Stimulated activated CD8-positive, alpha-beta memory T cell treated with anti-CD3 and anti-CD28 coated beads, Interleukin-7, amount 100 ng/mL, for 4 hours (primary cell): ENCODE measurements at regions not wholly inside any gene's neighbourhood (a gene's known extent, or its start where the extent isn't known, plus 50 kb on each side); places are given as distances from the start of the nearest gene placed in this dataset.
"Not testable (repeated sequence)": the region's sequence is repeated elsewhere in the genome, so short reads cannot be mapped to it uniquely, and the experiment has no call there.

ENCODE experiments used
- DNase-seq, 2 donors: peaks; one replicate each; pipeline ENCODE4 v3.0.0-alpha.2; 2020; ENCODE audit warnings: low read depth in 2 of 2

GRCh38 chr5:86977190-86977589 is 290.5 kb upstream of the RASA1 start:
- DNase-seq: no peak

GRCh38 chr5:86977808-86978207 is 289.9 kb upstream of the RASA1 start:
- no peak for DNase-seq

- no peak for DNase-seq
These were observed 287.8 kb upstream of the RASA1 start for GRCh38 chr5:86979811-86980411.

- no peak for DNase-seq
These were observed 285.8 kb upstream of the RASA1 start for GRCh38 chr5:86981898-86982297.

GRCh38 chr5:86983208-86983607 is 284.5 kb upstream of the RASA1 start:
- no peak for DNase-seq

GRCh38 chr5:86986837-86987236 is 280.8 kb upstream of the RASA1 start:
- DNase-seq: no peak

- no peak for DNase-seq
These were observed 270.2 kb upstream of the RASA1 start for GRCh38 chr5:86997516-86997915.

GRCh38 chr5:86999951-87000350 is 267.7 kb upstream of the RASA1 start:
- no peak for DNase-seq

GRCh38 chr5:87002485-87002884 is 265.2 kb upstream of the RASA1 start:
- no peak for DNase-seq

- no peak for DNase-seq
These were observed 263.6 kb upstream of the RASA1 start for GRCh38 chr5:87004101-87004500.

- no peak for DNase-seq
These were observed 259.9 kb upstream of the RASA1 start for GRCh38 chr5:87007737-87008136.

- no peak for DNase-seq
These were observed 258.7 kb upstream of the RASA1 start for GRCh38 chr5:87008751-87009560.

GRCh38 chr5:87010736-87011135 is 256.9 kb upstream of the RASA1 start:
- DNase-seq: no peak

GRCh38 chr5:87015901-87016300 is 251.8 kb upstream of the RASA1 start:
- DNase-seq: no peak

- DNase-seq: no peak
These were observed 247.4 kb upstream of the RASA1 start for GRCh38 chr5:87020099-87020934.

- DNase-seq: no peak
These were observed 245.3 kb upstream of the RASA1 start for GRCh38 chr5:87022415-87022814.

GRCh38 chr5:87027570-87027969 is 240.1 kb upstream of the RASA1 start:
- DNase-seq: no peak

GRCh38 chr5:87029951-87030350 is 237.7 kb upstream of the RASA1 start:
- DNase-seq: no peak

GRCh38 chr5:87030699-87031098 is 237.0 kb upstream of the RASA1 start:
- DNase-seq: no peak

GRCh38 chr5:87034557-87034956 is 233.1 kb upstream of the RASA1 start:
- no peak for DNase-seq

- no peak for DNase-seq
These were observed 225.1 kb upstream of the RASA1 start for GRCh38 chr5:87042554-87042953.

GRCh38 chr5:87048156-87048555 is 219.5 kb upstream of the RASA1 start:
- no peak for DNase-seq

GRCh38 chr5:87049012-87049411 is 218.7 kb upstream of the RASA1 start:
- DNase-seq: not testable (repeated sequence)
